ENCODE measurements at regions not wholly inside any gene's neighbourhood (a gene's known extent, or its start where the extent isn't known, plus 50 kb on each side); places are given as distances from the start of the nearest gene placed in this dataset.

DNA sequence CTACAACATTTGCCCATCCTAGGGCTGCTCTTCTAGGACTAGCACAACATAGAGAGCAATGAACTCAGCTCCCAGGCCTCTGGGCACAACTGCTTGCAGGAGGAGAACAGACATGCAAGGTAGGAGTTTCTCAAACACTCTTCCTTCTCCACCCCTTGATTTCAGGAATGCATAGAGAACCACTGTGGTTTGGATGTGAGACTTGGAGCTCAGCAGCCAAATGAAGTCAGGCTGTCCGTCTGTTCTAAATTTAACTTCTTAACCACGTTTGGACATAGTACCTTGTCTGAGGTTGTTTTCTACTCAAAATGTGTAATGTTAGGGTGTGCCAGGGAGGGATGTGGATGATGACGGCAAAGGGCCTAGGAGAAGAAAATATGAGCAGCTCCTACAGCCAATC is 515.1 kb upstream of the TNC start:
- H3F3A ChIP-seq (ENCODE audit: insufficient read depth, low read length) = no peaks in the 10 kb centered on the region
- no peak overlapping the region for H3K27ac ChIP-seq (ENCODE audit: low read length)
- no peaks in the 10 kb centered on the region for H3K9me3 ChIP-seq (replicated peaks; ENCODE audit: insufficient read depth, low read length)
- no peaks in the 10 kb centered on the region for H3K27me3 ChIP-seq (replicated peaks; ENCODE audit: insufficient read depth, low read length)
- no peaks in the 10 kb centered on the region for H3K9me2 ChIP-seq (replicated peaks; ENCODE audit: insufficient read depth, low read length)
- H4K20me1 ChIP-seq (ENCODE audit: insufficient read depth, low read length) = no peaks in the 10 kb centered on the region
- H3K4me3 ChIP-seq (ENCODE audit: low read length) = no peak overlapping the region
- no peaks in the 10 kb centered on the region for H3K79me2 ChIP-seq (ENCODE audit: low read length)
- H3K4me1 ChIP-seq (ENCODE audit: low read length) = no peaks in the 10 kb centered on the region
- no peaks in the 10 kb centered on the region for H3K36me3 ChIP-seq (replicated peaks; ENCODE audit: insufficient read depth, low read length)
- TF ChIP-seq EZH2 (optimal IDR thresholded peaks at IDR 0.05; ENCODE audit: low read depth, low read length) (no peak), EZH2phosphoT487 (IDR thresholded peaks at IDR 0.05; ENCODE audit: low read length) (no peak)
- TF ChIP-seq, protein P1, sequence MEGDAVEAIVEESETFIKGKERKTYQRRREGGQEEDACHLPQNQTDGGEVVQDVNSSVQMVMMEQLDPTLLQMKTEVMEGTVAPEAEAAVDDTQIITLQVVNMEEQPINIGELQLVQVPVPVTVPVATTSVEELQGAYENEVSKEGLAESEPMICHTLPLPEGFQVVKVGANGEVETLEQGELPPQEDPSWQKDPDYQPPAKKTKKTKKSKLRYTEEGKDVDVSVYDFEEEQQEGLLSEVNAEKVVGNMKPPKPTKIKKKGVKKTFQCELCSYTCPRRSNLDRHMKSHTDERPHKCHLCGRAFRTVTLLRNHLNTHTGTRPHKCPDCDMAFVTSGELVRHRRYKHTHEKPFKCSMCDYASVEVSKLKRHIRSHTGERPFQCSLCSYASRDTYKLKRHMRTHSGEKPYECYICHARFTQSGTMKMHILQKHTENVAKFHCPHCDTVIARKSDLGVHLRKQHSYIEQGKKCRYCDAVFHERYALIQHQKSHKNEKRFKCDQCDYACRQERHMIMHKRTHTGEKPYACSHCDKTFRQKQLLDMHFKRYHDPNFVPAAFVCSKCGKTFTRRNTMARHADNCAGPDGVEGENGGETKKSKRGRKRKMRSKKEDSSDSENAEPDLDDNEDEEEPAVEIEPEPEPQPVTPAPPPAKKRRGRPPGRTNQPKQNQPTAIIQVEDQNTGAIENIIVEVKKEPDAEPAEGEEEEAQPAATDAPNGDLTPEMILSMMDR (IDR thresholded peaks at IDR 0.05; ENCODE audit: low read length) = no peak
- no peak for DNase-seq
- no peak overlapping the region for H2AFZ ChIP-seq (ENCODE audit: low read length)
- H3K4me2 ChIP-seq (ENCODE audit: low read depth, low read length) = no peak overlapping the region
- H3K9ac ChIP-seq (ENCODE audit: low read length) = no peak overlapping the region

DNA sequence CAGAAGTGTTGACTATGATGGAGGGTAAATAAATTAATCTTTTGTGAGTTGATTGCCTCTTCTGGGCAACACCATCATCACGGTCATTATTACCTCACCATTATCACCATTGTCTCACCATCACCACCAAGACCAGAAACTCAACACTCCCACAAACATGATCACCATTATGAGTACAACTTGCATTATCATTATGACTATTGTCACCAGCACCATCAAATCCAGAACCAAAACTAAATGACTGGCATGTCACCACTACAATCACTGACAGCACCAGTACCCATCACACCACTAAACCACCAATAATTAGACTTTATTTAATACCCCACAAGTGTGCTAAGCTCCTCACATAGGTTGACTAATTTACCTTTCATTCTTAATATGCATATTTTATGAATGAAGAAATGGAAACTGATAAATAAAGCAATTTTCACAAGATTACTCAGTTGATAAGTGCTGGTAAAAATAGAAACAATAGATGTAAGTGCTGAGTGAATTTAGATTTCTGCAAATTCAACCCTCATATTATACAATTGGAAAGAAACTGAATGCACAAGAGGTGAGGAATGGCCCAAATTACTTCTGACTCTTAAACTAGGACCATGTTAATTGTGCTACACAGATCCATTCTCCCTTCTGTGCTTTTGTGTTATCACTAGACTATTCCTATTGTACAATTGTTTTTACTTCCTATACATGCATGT is 517.8 kb upstream of the PAPPA start:
- no peaks in the 10 kb centered on the region for H3K36me3 ChIP-seq (replicated peaks; ENCODE audit: insufficient read depth, low read length)
- no peaks in the 10 kb centered on the region for H4K20me1 ChIP-seq (ENCODE audit: insufficient read depth, low read length)
- no peaks in the 10 kb centered on the region for H3K27me3 ChIP-seq (replicated peaks; ENCODE audit: insufficient read depth, low read length)
- DNase-seq = no peak
- H3K4me2 ChIP-seq (ENCODE audit: low read depth, low read length) = no peak overlapping the region
- no peak for TF ChIP-seq EZH2 (optimal IDR thresholded peaks at IDR 0.05; ENCODE audit: low read depth, low read length)
- TF ChIP-seq EZH2phosphoT487 (IDR thresholded peaks at IDR 0.05; ENCODE audit: low read length) = no peak
- TF ChIP-seq, protein P1 (IDR thresholded peaks at IDR 0.05; ENCODE audit: low read length) = no peak
- H2AFZ ChIP-seq (ENCODE audit: low read length) = no peak overlapping the region
- H3K9me2 ChIP-seq (replicated peaks; ENCODE audit: insufficient read depth, low read length) = no peaks in the 10 kb centered on the region
- H3K9ac ChIP-seq (ENCODE audit: low read length) = no peak overlapping the region
- H3K4me3 ChIP-seq (ENCODE audit: low read length) = no peak overlapping the region
- no peak overlapping the region for H3K27ac ChIP-seq (ENCODE audit: low read length)
- no peaks in the 10 kb centered on the region for H3F3A ChIP-seq (ENCODE audit: insufficient read depth, low read length)
- H3K4me1 ChIP-seq (ENCODE audit: low read length) = no peaks in the 10 kb centered on the region
- H3K79me2 ChIP-seq (ENCODE audit: low read length) = no peaks in the 10 kb centered on the region
- no peaks in the 10 kb centered on the region for H3K9me3 ChIP-seq (replicated peaks; ENCODE audit: insufficient read depth, low read length)

DNA sequence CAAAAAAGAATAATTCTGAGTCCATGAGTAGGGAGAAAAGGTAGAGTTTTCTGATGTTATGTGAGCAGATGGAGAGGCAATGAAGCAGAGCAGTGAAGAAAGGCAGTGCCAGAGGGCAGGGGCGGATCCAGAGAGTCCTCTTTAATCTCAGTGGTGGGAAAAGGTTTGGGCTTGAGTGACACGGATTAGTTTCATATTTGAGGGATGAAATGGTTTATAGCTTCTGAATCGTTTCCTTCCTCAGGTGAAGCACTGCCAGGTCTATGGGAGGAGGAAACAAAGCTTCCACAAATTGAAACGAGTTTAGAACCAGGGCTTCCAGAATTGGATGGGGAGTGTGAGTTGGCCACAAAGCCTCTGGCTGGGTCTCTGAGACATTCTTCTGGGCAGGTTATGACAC is 517.0 kb upstream of the PAPPA start:
- no peaks in the 10 kb centered on the region for H3F3A ChIP-seq (ENCODE audit: insufficient read depth, low read length)
- H3K27me3 ChIP-seq (replicated peaks; ENCODE audit: insufficient read depth, low read length) = no peaks in the 10 kb centered on the region
- no peak for DNase-seq
- TF ChIP-seq EZH2phosphoT487 (IDR thresholded peaks at IDR 0.05; ENCODE audit: low read length) (no peak), EZH2 (optimal IDR thresholded peaks at IDR 0.05; ENCODE audit: low read depth, low read length) (no peak)
- TF ChIP-seq, protein P1 (IDR thresholded peaks at IDR 0.05; ENCODE audit: low read length) = no peak
- no peaks in the 10 kb centered on the region for H4K20me1 ChIP-seq (ENCODE audit: insufficient read depth, low read length)
- no peak overlapping the region for H3K27ac ChIP-seq (ENCODE audit: low read length)
- no peaks in the 10 kb centered on the region for H3K36me3 ChIP-seq (replicated peaks; ENCODE audit: insufficient read depth, low read length)
- no peak overlapping the region for H3K4me3 ChIP-seq (ENCODE audit: low read length)
- no peaks in the 10 kb centered on the region for H3K9me2 ChIP-seq (replicated peaks; ENCODE audit: insufficient read depth, low read length)
- H3K79me2 ChIP-seq (ENCODE audit: low read length) = no peaks in the 10 kb centered on the region
- no peak overlapping the region for H3K4me2 ChIP-seq (ENCODE audit: low read depth, low read length)
- H3K9me3 ChIP-seq (replicated peaks; ENCODE audit: insufficient read depth, low read length) = no peaks in the 10 kb centered on the region
- no peak overlapping the region for H2AFZ ChIP-seq (ENCODE audit: low read length)
- H3K4me1 ChIP-seq (ENCODE audit: low read length) = no peaks in the 10 kb centered on the region
- no peak overlapping the region for H3K9ac ChIP-seq (ENCODE audit: low read length)
